ES-I3 (cell line): ENCODE measurements at regions not wholly inside any gene's neighbourhood (a gene's known extent, or its start where the extent isn't known, plus 50 kb on each side); places are given as distances from the start of the nearest gene placed in this dataset.
"Not testable (repeated sequence)": the region's sequence is repeated elsewhere in the genome, so short reads cannot be mapped to it uniquely, and the experiment has no call there.

Experiments
- H3K36me3 ChIP-seq: 2 replicates; pipeline ENCODE4 v1.6.1; 2013; ENCODE audit warnings: mild to moderate bottlenecking, low read length, control low read depth, moderate library complexity; ENCODE audit not compliant: insufficient read depth
- H3K4me1 ChIP-seq: 2 replicates; pipeline ENCODE4 v1.6.1; 2013; ENCODE audit warnings: mild to moderate bottlenecking, control low read depth, low read length; ENCODE audit not compliant: insufficient read depth
- H3K9ac ChIP-seq: 2 replicates; pipeline ENCODE4 v1.6.1; 2013; ENCODE audit warnings: low read depth, mild to moderate bottlenecking, low read length, moderate library complexity
- H3K9me3 ChIP-seq: 2 replicates; pipeline ENCODE4 v1.6.1; 2013; ENCODE audit warnings: mild to moderate bottlenecking, low read length, moderate library complexity; ENCODE audit not compliant: control insufficient read depth, insufficient read depth

DNA sequence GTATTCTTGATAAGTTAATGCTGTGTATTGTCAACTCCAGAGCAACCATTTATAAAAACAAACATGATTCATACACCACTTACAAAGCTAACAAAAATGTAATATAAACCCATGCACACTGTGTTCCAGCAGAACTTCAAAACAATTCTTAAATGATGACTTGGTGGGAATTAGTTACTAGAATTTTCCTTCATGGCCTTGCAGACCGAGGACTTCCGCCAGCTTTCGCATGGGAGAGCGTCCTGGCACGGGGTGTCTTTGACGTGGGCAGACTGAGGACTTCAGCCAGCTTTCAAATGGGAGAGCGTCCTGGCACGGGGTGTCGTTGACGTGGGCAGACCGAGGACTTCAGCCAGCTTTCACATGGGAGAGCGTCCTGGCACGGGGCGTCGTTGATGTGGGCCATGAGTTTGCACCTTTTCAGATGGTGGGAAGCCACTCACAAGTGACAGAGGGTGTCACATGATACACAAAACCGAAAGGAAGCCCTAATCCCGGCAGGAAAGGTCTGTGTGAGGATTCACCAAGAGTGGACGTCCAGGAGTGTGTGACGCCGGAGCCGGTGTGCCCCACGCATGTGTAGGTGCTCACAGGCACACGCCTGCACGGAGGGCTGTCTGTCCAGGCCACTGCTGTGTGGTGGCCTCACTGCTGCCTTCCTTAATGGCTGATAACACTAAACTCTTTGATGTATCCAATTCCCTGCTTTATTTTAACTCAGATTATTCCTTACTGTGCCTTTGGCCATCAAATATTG is 211.3 kb upstream of the IRX4 start:
- H3K4me1 ChIP-seq = no peaks in the 10 kb centered on the region
- H3K36me3 ChIP-seq = no peaks in the 10 kb centered on the region
- no peaks in the 10 kb centered on the region for H3K9me3 ChIP-seq
- no peak overlapping the region for H3K9ac ChIP-seq

DNA sequence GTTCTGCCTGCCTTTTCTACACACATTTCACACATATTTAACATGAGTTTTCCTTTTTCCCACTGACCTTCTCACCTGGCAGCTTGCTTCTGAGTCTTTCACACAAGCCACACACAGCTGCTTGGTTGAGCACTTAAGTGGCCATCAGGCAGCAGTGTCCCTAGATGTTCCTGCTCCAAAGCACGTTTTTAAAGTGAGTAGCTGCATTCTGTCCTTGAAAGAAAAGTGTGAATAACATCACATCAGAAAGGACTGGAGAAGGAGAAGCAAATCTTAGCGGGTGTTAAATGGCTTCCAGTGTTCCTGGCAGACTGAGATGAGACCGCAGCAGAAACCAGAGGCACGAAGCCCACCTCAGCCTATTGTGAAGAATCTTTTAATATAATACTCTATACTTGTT is 209.2 kb upstream of the IRX4 start:
- Histone ChIP-seq H3K9ac (no peak overlapping the region), H3K9me3 (no peaks in the 10 kb centered on the region), H3K4me1 (peaks cover 7% of the 10 kb centered on the region; the same call in 1 of the 2 replicates), H3K36me3 (no peaks in the 10 kb centered on the region)

DNA sequence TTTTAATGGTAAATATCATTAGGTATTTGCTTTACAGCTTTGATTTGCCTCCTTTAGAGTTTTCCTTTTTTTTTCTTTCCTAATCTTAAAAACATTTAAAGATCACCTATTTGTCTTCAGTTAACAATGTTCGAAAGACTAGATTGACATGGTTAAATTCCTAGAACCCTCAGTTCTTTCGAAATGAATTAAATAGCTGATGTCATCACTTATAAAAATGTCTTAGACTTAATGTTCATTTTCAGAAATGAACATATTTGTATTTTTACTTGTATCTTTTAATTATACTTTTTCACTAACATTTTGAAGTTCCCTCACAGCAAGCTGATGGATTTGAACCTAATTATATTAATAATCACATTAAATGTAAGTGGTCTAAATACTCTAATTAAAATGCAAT is 205.3 kb upstream of the IRX4 start:
- no peaks in the 10 kb centered on the region for H3K9me3 ChIP-seq
- no peaks in the 10 kb centered on the region for H3K36me3 ChIP-seq
- H3K9ac ChIP-seq = no peak overlapping the region
- H3K4me1 ChIP-seq = peaks cover 7% of the 10 kb centered on the region; the same call in 1 of the 2 replicates

DNA sequence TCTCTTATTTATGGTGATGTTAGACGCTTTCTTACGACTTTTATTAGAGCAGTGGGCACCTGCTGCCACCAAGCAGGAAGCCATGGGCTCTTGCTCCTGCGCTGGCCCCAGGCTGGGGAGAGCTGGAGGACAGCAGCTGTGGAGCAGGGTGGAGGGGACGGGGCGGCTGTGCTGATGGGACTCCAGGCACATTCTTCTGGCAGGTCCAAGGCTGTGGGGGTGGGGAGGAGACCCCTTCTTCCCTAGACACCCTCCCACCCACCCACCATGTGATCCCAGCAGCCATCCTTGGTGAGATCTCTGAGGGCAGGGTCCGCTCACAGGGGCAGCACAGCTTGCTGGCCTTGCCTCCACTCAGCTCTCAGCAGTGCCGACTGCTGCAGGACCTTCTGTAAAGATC is 192.6 kb upstream of the IRX4 start:
- Histone ChIP-seq H3K4me1 (no peaks in the 10 kb centered on the region), H3K9me3 (no peaks in the 10 kb centered on the region), H3K9ac (no peak overlapping the region), H3K36me3 (no peaks in the 10 kb centered on the region)

DNA sequence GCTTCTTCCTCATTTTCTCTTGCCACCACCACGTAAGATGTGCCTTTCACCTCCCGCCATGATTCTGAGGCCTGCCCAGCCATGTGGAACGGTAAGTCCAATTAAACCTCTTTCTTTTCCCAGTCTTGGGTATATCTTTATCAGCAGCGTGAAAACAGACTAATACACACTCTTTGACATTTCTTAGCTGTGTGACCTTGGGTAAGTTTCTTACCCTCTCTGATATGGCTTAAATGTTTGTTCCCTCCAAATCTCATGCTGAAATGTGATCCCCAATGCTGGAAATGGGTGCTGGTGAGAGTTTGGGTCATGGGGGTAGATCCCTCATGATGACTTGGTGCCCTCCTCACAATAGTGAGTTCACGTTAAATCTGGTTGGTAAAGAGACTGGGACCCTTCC is 188.8 kb upstream of the IRX4 start:
- no peak overlapping the region for H3K9ac ChIP-seq
- no peaks in the 10 kb centered on the region for H3K9me3 ChIP-seq
- no peaks in the 10 kb centered on the region for H3K4me1 ChIP-seq
- no peaks in the 10 kb centered on the region for H3K36me3 ChIP-seq

DNA sequence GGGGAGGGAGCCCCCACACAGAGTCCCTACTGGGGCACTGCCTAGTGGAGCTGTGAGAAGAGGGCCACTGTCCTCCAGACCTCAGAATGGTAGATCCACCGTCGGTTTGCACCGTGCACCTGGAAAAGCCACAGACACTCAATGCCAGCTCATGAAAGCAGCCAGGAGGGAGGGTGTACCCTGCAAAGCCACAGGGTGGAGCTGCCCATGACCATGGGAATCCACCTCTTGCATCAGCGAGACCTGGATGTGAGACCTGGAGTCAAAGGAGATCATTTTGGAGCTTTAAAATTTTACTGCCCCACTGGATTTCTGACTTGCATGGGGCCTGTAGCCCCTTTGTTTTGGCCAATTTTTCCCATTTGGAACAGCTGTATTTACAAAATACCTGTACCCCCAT is 188.1 kb upstream of the IRX4 start:
- not testable (repeated sequence) for H3K4me1 ChIP-seq, H3K9ac ChIP-seq, H3K36me3 ChIP-seq, H3K9me3 ChIP-seq

DNA sequence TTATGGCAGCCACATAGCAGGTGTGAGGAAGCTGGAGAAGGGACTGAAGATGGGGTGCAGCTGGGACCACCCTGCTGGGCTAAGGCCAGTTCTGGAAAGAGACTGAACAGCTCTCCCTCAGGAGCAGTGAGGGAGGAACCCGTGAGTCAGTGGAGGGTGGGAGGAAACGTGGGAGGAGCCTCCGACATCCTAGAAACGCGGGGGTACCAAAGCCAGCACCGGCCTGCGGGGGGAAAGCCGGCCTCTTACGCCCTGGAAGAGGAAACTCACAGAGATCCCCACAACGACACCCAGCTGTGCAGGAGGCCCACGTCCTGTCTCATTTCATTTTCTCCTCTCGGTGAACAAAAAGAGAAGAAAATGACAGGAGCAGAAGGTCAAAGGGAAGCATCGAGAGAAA is 185.8 kb upstream of the IRX4 start:
- Histone ChIP-seq H3K9me3 (no peaks in the 10 kb centered on the region), H3K4me1 (no peaks in the 10 kb centered on the region), H3K36me3 (no peaks in the 10 kb centered on the region), H3K9ac (no peak overlapping the region)

DNA sequence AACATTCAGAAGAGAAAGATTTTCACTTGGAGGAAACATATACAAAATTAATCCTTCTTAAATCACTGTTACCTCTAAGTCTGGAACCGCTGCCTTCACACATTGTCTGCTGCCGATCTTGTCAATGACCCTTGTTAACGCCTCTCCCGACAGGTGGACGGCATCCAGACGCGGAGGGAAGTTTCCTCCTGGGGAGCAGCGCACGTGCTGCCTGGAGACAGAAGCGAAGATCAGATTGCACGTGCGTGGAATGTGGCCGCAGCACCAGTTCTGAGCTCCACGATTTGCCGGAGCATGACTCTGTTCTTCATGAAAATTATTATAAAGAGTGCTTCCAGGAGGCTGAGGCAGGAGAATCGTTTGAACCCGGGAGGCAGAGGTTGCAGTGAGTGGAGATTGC is 183.6 kb upstream of the IRX4 start:
- Histone ChIP-seq H3K9me3 (no peaks in the 10 kb centered on the region), H3K4me1 (no peaks in the 10 kb centered on the region), H3K36me3 (no peaks in the 10 kb centered on the region), H3K9ac (no peak overlapping the region)

DNA sequence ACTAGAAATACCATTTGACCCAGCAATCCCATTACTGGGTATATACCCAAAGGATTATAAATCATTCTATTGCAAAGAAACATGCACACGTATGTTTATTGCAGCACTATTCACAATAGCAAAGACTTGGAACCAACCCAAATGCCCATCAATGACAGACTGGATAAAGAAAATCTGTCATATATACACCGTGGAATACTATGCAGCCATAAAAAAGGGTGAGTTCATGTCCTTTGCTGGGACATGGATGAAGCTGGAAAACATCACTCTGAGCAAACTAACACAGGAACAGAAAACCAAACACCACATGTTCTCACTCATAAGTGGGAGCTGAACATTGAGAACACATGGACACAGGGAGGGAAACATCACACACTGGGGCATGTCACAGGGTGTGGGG is 180.7 kb upstream of the IRX4 start:
- not testable (repeated sequence) for H3K4me1 ChIP-seq, H3K9ac ChIP-seq, H3K36me3 ChIP-seq, H3K9me3 ChIP-seq

DNA sequence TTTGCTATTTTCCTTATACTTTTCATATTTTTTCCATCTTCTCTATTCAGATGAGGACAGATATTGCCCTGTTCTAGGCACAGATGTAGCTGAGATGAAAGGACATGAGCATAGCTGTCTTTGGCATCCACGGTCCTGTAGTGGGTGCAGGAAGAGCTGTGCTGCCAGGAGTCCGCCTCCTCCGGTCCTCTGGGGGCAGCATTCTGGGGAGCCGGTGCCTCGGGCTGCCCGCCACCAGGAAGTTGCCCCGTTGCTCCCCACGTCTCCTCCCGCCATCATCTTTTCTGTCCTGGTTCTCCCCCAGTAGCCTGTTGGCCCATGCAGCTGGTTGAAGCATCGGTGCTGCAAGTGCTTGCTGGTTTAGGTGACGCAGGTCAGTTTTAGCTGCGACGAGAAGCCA is 170.0 kb upstream of the IRX4 start:
- H3K4me1 ChIP-seq = no peaks in the 10 kb centered on the region
- peaks cover 4% of the 10 kb centered on the region for H3K9me3 ChIP-seq
- no peaks in the 10 kb centered on the region for H3K36me3 ChIP-seq
- H3K9ac ChIP-seq = no peak overlapping the region

DNA sequence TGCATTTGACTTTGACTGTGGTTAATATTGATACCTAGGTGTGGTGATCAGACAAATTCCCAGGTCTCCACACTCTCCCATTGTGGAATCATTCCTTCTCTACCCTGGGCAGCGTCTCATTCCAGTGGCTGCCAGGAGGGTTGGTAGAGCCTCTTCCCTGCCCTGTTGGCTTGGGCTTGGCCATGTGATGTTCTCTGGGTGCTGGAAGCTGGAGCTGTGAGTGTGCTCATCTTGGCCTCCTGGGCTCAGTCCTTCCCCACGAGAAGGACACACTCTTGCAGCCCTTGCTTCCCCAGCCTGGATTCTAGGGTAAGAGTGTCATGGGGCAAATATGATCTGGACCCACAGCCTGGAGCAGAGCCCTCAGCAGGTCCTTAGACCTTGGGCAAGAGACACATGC is 167.2 kb upstream of the IRX4 start:
- no peaks in the 10 kb centered on the region for H3K9me3 ChIP-seq
- H3K36me3 ChIP-seq = no peaks in the 10 kb centered on the region
- H3K4me1 ChIP-seq = no peaks in the 10 kb centered on the region
- no peak overlapping the region for H3K9ac ChIP-seq

DNA sequence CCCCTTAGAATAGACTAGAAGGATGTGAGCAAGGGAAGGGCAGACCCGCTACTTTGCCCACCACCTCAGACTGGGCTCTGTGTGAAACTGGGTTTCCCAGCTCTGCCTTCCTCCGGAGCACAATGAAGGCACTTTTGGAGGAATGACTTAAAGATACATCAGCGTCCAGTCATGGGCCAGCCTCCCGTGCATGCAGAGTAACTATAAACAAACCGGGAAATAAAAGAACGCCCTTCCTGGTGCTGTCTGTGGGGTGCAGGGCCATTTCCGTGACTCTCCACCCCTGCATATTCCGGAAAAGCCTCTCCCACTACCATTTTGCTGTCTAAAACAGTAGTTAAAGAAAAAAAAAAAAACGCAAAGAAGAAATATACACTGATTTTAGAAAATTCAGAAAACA is 165.9 kb upstream of the IRX4 start:
- Histone ChIP-seq H3K9me3 (no peaks in the 10 kb centered on the region), H3K4me1 (no peaks in the 10 kb centered on the region), H3K36me3 (no peaks in the 10 kb centered on the region), H3K9ac (no peak overlapping the region)

DNA sequence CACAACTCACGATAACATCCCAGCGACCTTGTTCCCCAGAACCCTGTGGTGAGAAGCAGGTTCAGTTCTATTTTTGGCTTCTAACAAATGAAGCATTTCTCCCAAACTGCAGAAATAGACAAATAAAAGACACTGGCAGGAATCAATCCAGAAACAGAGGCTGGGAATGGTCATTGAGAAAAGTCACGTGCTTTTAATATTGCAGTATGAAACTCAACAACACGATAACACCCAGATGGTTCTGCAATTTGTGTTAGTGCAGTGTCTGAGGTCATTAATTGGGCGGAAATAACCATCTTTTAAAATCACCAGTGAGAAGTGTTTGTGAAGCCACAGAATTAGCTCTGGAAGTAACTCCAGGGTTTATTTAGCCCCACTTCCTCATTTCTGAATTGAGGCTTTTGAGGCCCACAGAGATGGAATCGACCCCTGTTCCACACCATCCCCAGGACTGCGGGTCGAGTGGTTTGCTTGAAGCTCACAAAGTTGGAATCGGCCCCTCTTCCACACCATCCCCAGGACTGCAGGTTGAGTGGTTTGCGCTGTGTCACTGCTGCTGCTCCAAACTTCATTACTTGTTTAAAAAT is 164.7 kb upstream of the IRX4 start:
- H3K9ac ChIP-seq = no peak overlapping the region
- no peaks in the 10 kb centered on the region for H3K4me1 ChIP-seq
- no peaks in the 10 kb centered on the region for H3K36me3 ChIP-seq
- H3K9me3 ChIP-seq = no peaks in the 10 kb centered on the region

DNA sequence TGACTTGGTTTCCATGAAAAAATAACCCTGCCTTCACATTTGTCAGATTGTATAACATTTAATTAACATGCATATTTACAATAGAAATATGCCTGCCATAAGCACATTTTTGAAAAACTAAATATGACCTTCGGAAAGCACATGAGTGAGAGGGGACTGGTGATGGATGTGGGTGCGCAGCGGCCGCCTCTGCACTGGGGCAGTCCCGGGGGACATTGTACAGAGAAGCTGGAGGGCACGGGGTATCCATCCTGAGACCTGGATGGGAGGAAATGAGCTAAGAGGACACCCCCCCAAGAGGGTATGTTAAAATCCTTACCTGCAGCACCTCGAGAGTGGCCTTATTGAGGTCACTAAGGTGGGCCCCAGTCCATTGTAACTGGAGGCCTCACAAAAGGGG is 161.3 kb upstream of the IRX4 start:
- H3K4me1 ChIP-seq = peaks cover 4% of the 10 kb centered on the region; the same call in 1 of the 2 replicates
- no peaks in the 10 kb centered on the region for H3K9me3 ChIP-seq
- no peaks in the 10 kb centered on the region for H3K36me3 ChIP-seq
- no peak overlapping the region for H3K9ac ChIP-seq

DNA sequence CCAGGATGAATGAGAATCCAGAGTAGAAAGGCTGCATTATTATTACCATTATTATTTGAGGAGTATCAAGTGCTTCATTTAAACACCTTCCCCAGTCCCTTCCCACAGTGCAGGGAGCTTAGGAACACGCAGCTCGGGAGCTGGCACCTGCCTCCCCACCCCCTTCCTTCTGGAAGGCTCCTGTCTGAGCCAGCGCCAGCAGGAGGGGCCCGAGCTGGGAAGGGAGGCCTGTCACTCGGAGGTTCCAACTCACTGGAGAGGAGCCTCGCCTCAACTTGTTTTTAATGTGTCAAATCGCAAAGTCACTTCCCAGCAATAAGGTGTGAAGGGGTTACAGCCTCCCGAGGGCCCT is 156.4 kb upstream of the IRX4 start:
- Histone ChIP-seq H3K36me3 (no peaks in the 10 kb centered on the region), H3K9ac (no peak overlapping the region), H3K4me1 (peaks cover 6% of the 10 kb centered on the region; the same call in 1 of the 2 replicates), H3K9me3 (no peaks in the 10 kb centered on the region)
